Fibroblast of skin of right quadriceps (primary cell): ENCODE measurements at regions not wholly inside any gene's neighbourhood (a gene's known extent, or its start where the extent isn't known, plus 50 kb on each side); places are given as distances from the start of the nearest gene placed in this dataset.
A peak's percentile ranks its signal among the peaks of the same experiment; 100 is the strongest.
"Not testable (repeated sequence)": the region's sequence is repeated elsewhere in the genome, so short reads cannot be mapped to it uniquely, and the experiment has no call there.

Experiments
- DNase-seq: peaks from one replicate; pipeline ENCODE4 v3.0.0-alpha.2; 2013

GRCh38 chr1:187985897-187986654, 1157.3 kb downstream of the PLA2G4A start:
- no peak for DNase-seq

GRCh38 chr1:187987236-187987776, 1158.6 kb downstream of the PLA2G4A start:
- DNase-seq: no peak

GRCh38 chr1:187991944-187992343, 1163.2 kb downstream of the PLA2G4A start:
- no peak for DNase-seq

- DNase-seq: no peak
Observed at GRCh38 chr1:187996780-187997179, 1168.0 kb downstream of the PLA2G4A start.

GRCh38 chr1:187999973-188000372, 1171.2 kb downstream of the PLA2G4A start:
- no peak for DNase-seq

- DNase-seq: not testable (repeated sequence)
Observed at GRCh38 chr1:188003687-188004086, 1174.9 kb downstream of the PLA2G4A start.

- DNase-seq: no peak
Observed at GRCh38 chr1:188004849-188005248, 1176.1 kb downstream of the PLA2G4A start.

- DNase-seq: no peak
Observed at GRCh38 chr1:188006354-188006753, 1177.6 kb downstream of the PLA2G4A start.

GRCh38 chr1:188013222-188013849, 1184.6 kb downstream of the PLA2G4A start:
- DNase-seq: not testable (repeated sequence)

GRCh38 chr1:188017921-188018320, 1189.2 kb downstream of the PLA2G4A start:
- no peak for DNase-seq

GRCh38 chr1:188022661-188023060, 1193.9 kb downstream of the PLA2G4A start:
- DNase-seq: peak; percentile 46

- DNase-seq: peak; percentile 28
Observed at GRCh38 chr1:188023206-188023605, 1194.5 kb downstream of the PLA2G4A start.

- DNase-seq: peak; percentile 87
Observed at GRCh38 chr1:188027613-188028012, 1198.9 kb downstream of the PLA2G4A start.

- DNase-seq: not testable (repeated sequence)
Observed at GRCh38 chr1:188037572-188037971, 1208.8 kb downstream of the PLA2G4A start.

- DNase-seq: no peak
Observed at GRCh38 chr1:188043536-188044245, 1214.9 kb downstream of the PLA2G4A start.

GRCh38 chr1:188050250-188050649, 1221.5 kb downstream of the PLA2G4A start:
- no peak for DNase-seq

GRCh38 chr1:188056011-188056410, 1227.3 kb downstream of the PLA2G4A start:
- DNase-seq: no peak

- DNase-seq: no peak
Observed at GRCh38 chr1:188058801-188059200, 1230.1 kb downstream of the PLA2G4A start.

- no peak for DNase-seq
Observed at GRCh38 chr1:188061881-188062280, 1233.1 kb downstream of the PLA2G4A start.

- DNase-seq: peak; percentile 2
Observed at GRCh38 chr1:188062456-188062855, 1233.7 kb downstream of the PLA2G4A start.

- peak; percentile 18 for DNase-seq
Observed at GRCh38 chr1:188065917-188066316, 1237.2 kb downstream of the PLA2G4A start.

- DNase-seq: no peak
Observed at GRCh38 chr1:188070848-188071247, 1242.1 kb downstream of the PLA2G4A start.

GRCh38 chr1:188089015-188089414, 1260.3 kb downstream of the PLA2G4A start:
- DNase-seq: no peak

- DNase-seq: peak; percentile 1
Observed at GRCh38 chr1:188089461-188089860, 1260.7 kb downstream of the PLA2G4A start.
